ENCODE measurements at regions not wholly inside any gene's neighbourhood (a gene's known extent, or its start where the extent isn't known, plus 50 kb on each side); places are given as distances from the start of the nearest gene placed in this dataset.

- no peaks in the 10 kb centered on the region for H3K9me3 Mint-ChIP-seq (ENCODE audit: unreplicated experiment)
- H3K4me1 Mint-ChIP-seq (ENCODE audit: low read depth, unreplicated experiment) = peaks cover 4% of the 10 kb centered on the region
- Histone ChIP-seq H3K9ac (ENCODE audit: low read length) (no peak overlapping the region), H3K27me3 (ENCODE audit: insufficient read depth, low read length) (no peaks in the 10 kb centered on the region), H3K4me1 (ENCODE audit: insufficient read depth, low read length) (no peaks in the 10 kb centered on the region), H3K27ac (ENCODE audit: low read depth, low read length) (no peak overlapping the region), H3K9me3 (ENCODE audit: insufficient read depth, low read depth, low read length) (no peaks in the 10 kb centered on the region), H3K79me2 (ENCODE audit: insufficient read depth, low read length) (no peaks in the 10 kb centered on the region), H3K36me3 (ENCODE audit: insufficient read depth, low read length) (no peaks in the 10 kb centered on the region), H4K20me1 (ENCODE audit: insufficient read depth, low read length) (no peaks in the 10 kb centered on the region), H3K4me2 (ENCODE audit: low read length) (no peak overlapping the region), H2AFZ (ENCODE audit: low read depth, low read length) (no peak overlapping the region), H3K4me3 (ENCODE audit: insufficient read depth, low read depth, low read length) (no peak overlapping the region)
- no peak overlapping the region for H3K4me3 Mint-ChIP-seq (ENCODE audit: unreplicated experiment)
- no peaks in the 10 kb centered on the region for H3K36me3 Mint-ChIP-seq (ENCODE audit: low read depth, unreplicated experiment)
- DNase-seq (ENCODE audit: low read depth) (no peak), FAIRE-seq (no peak)
- TF ChIP-seq EZH2 (IDR thresholded peaks at IDR 0.05; ENCODE audit: insufficient read depth, low read length) (no peak), CTCF (IDR thresholded peaks at IDR 0.05; ENCODE audit: insufficient read depth, low read depth, low read length) (no peak)
- H3K27me3 Mint-ChIP-seq (ENCODE audit: low read depth, unreplicated experiment) = no peaks in the 10 kb centered on the region
- H3K27ac Mint-ChIP-seq (ENCODE audit: unreplicated experiment) = no peak overlapping the region
Measured at GRCh38 chr12:88267630-88268029, 125.5 kb downstream of the TMTC3 start.

- H3K4me2 ChIP-seq (ENCODE audit: low read length) = no peak overlapping the region
- no peaks in the 10 kb centered on the region for H3K27me3 Mint-ChIP-seq (ENCODE audit: low read depth, unreplicated experiment)
- no peak for TF ChIP-seq EZH2 (IDR thresholded peaks at IDR 0.05; ENCODE audit: insufficient read depth, low read length)
- TF ChIP-seq CTCF (IDR thresholded peaks at IDR 0.05; ENCODE audit: insufficient read depth, low read depth, low read length) = no peak
- no peak overlapping the region for H3K4me3 Mint-ChIP-seq (ENCODE audit: unreplicated experiment)
- H4K20me1 ChIP-seq (ENCODE audit: insufficient read depth, low read length) = no peaks in the 10 kb centered on the region
- no peak overlapping the region for H2AFZ ChIP-seq (ENCODE audit: low read depth, low read length)
- H3K36me3 Mint-ChIP-seq (ENCODE audit: low read depth, unreplicated experiment) = no peaks in the 10 kb centered on the region
- DNase-seq (ENCODE audit: low read depth) = peak; percentile 0
- no peaks in the 10 kb centered on the region for H3K4me1 Mint-ChIP-seq (ENCODE audit: low read depth, unreplicated experiment)
- H3K36me3 ChIP-seq (ENCODE audit: insufficient read depth, low read length) = no peaks in the 10 kb centered on the region
- H3K9me3 ChIP-seq (ENCODE audit: insufficient read depth, low read depth, low read length) = no peaks in the 10 kb centered on the region
- no peaks in the 10 kb centered on the region for H3K79me2 ChIP-seq (ENCODE audit: insufficient read depth, low read length)
- no peaks in the 10 kb centered on the region for H3K27me3 ChIP-seq (ENCODE audit: insufficient read depth, low read length)
- H3K4me1 ChIP-seq (ENCODE audit: insufficient read depth, low read length) = no peaks in the 10 kb centered on the region
- no peaks in the 10 kb centered on the region for H3K9me3 Mint-ChIP-seq (ENCODE audit: unreplicated experiment)
- H3K27ac ChIP-seq (ENCODE audit: low read depth, low read length) = no peak overlapping the region
- no peak overlapping the region for H3K27ac Mint-ChIP-seq (ENCODE audit: unreplicated experiment)
- no peak overlapping the region for H3K9ac ChIP-seq (ENCODE audit: low read length)
- H3K4me3 ChIP-seq (ENCODE audit: insufficient read depth, low read depth, low read length) = no peak overlapping the region
- FAIRE-seq = no peak
Measured at GRCh38 chr12:88272456-88272855, 130.3 kb downstream of the TMTC3 start.

- no peaks in the 10 kb centered on the region for H3K27me3 ChIP-seq (ENCODE audit: insufficient read depth, low read length)
- no peak overlapping the region for H3K27ac Mint-ChIP-seq (ENCODE audit: unreplicated experiment)
- TF ChIP-seq CTCF (IDR thresholded peaks at IDR 0.05; ENCODE audit: insufficient read depth, low read depth, low read length) (no peak), EZH2 (IDR thresholded peaks at IDR 0.05; ENCODE audit: insufficient read depth, low read length) (no peak)
- no peaks in the 10 kb centered on the region for H3K27me3 Mint-ChIP-seq (ENCODE audit: low read depth, unreplicated experiment)
- H3K4me2 ChIP-seq (ENCODE audit: low read length) = no peak overlapping the region
- no peaks in the 10 kb centered on the region for H3K36me3 ChIP-seq (ENCODE audit: insufficient read depth, low read length)
- H3K27ac ChIP-seq (ENCODE audit: low read depth, low read length) = no peak overlapping the region
- no peaks in the 10 kb centered on the region for H4K20me1 ChIP-seq (ENCODE audit: insufficient read depth, low read length)
- H3K79me2 ChIP-seq (ENCODE audit: insufficient read depth, low read length) = no peaks in the 10 kb centered on the region
- no peaks in the 10 kb centered on the region for H3K4me1 Mint-ChIP-seq (ENCODE audit: low read depth, unreplicated experiment)
- no peak overlapping the region for H2AFZ ChIP-seq (ENCODE audit: low read depth, low read length)
- no peaks in the 10 kb centered on the region for H3K4me1 ChIP-seq (ENCODE audit: insufficient read depth, low read length)
- DNase-seq (ENCODE audit: low read depth) (no peak), FAIRE-seq (no peak)
- peaks cover 3% of the 10 kb centered on the region for H3K9me3 Mint-ChIP-seq (ENCODE audit: unreplicated experiment)
- H3K9ac ChIP-seq (ENCODE audit: low read length) = no peak overlapping the region
- H3K4me3 Mint-ChIP-seq (ENCODE audit: unreplicated experiment) = no peak overlapping the region
- no peaks in the 10 kb centered on the region for H3K9me3 ChIP-seq (ENCODE audit: insufficient read depth, low read depth, low read length)
- no peaks in the 10 kb centered on the region for H3K36me3 Mint-ChIP-seq (ENCODE audit: low read depth, unreplicated experiment)
- no peak overlapping the region for H3K4me3 ChIP-seq (ENCODE audit: insufficient read depth, low read depth, low read length)
Measured at GRCh38 chr12:88273450-88273849, 131.3 kb downstream of the TMTC3 start.

All from astrocyte (in vitro differentiated cells and primary cell).